ENCODE measurements at regions not wholly inside any gene's neighbourhood (a gene's known extent, or its start where the extent isn't known, plus 50 kb on each side); places are given as distances from the start of the nearest gene placed in this dataset.

GRCh38 chr11:127993788-127994187 is 593.6 kb downstream of the ETS1 start:
- TF ChIP-seq RAD21 (IDR thresholded peaks at IDR 0.05; ENCODE audit: low read length), result no peak
- no peak for TF ChIP-seq USF2 (IDR thresholded peaks at IDR 0.05; ENCODE audit: low read depth, low read length)
- TF ChIP-seq CTCF (conservative IDR thresholded peaks at IDR 0.05; ENCODE audit: low read depth, low read length), result no peak
- no peak for TF ChIP-seq POLR2A (IDR thresholded peaks at IDR 0.05; ENCODE audit: low read depth, low read length)
- TF ChIP-seq BHLHE40 (IDR thresholded peaks at IDR 0.05; ENCODE audit: low read depth, low read length), result no peak
- no peak for TF ChIP-seq CEBPB (IDR thresholded peaks at IDR 0.05; ENCODE audit: low read depth, low read length)
- TF ChIP-seq NFE2L2 (IDR thresholded peaks at IDR 0.05; ENCODE audit: low read depth, low read length), result no peak
- TF ChIP-seq MAZ (IDR thresholded peaks at IDR 0.05; ENCODE audit: borderline replicate concordance, low read depth, low read length), result no peak
- no peak for TF ChIP-seq ELK1 (IDR thresholded peaks at IDR 0.05; ENCODE audit: borderline replicate concordance, low read depth, low read length)
- TF ChIP-seq RFX5 (IDR thresholded peaks at IDR 0.05; ENCODE audit: low read depth, low read length), result no peak
- TF ChIP-seq MAFK (IDR thresholded peaks at IDR 0.05; ENCODE audit: low read depth, low read length), result no peak
- no peak for TF ChIP-seq SMC3 (IDR thresholded peaks at IDR 0.05; ENCODE audit: low read depth, low read length)
